Naive B cell (primary cell): ENCODE measurements at regions not wholly inside any gene's neighbourhood (a gene's known extent, or its start where the extent isn't known, plus 50 kb on each side); places are given as distances from the start of the nearest gene placed in this dataset.
"Not testable (repeated sequence)": the region's sequence is repeated elsewhere in the genome, so short reads cannot be mapped to it uniquely, and the experiment has no call there.

ENCODE experiments used
- ATAC-seq, 2 donors: fragments of 150-1000 bp; cut with Tn5 transposase; 2 replicates each; pipeline ENCODE4 v1.10.0; 2021; ENCODE audit warnings: low read depth in 2 of 2, mild to moderate bottlenecking in 2 of 2, moderate library complexity in 2 of 2
- DNase-seq: peaks from one replicate; pipeline ENCODE4 v3.0.0; 2022
- H3K27ac Mint-ChIP-seq, 6 donors: one replicate each; pipeline ENCODE4 v1.8.0; 2020 to 2022; ENCODE audit warnings: mild to moderate bottlenecking in 6 of 6, mixed read lengths in 6 of 6, moderate library complexity in 5 of 6, inconsistent platforms in 2 of 6
- H3K27me3 Mint-ChIP-seq, 3 donors: one replicate each; pipeline ENCODE4 v1.8.0; 2021 to 2022; ENCODE audit warnings: mixed read lengths in 3 of 3, mild to moderate bottlenecking in 1 of 3
- H3K36me3 Mint-ChIP-seq, 2 donors: one replicate each; pipeline ENCODE4 v1.8.0; 2020 to 2022; ENCODE audit warnings: mixed read lengths in 2 of 2, inconsistent platforms in 1 of 2, mild to moderate bottlenecking in 1 of 2
- H3K4me1 Mint-ChIP-seq, 3 donors: one replicate each; pipeline ENCODE4 v1.8.0; 2020 to 2022; ENCODE audit warnings: mixed read lengths in 3 of 3, inconsistent platforms in 1 of 3, mild to moderate bottlenecking in 1 of 3, moderate library complexity in 1 of 3
- H3K4me3 Mint-ChIP-seq, 8 donors: one replicate each; pipeline ENCODE4 v1.8.0; 2020 to 2022; ENCODE audit warnings: mild to moderate bottlenecking in 8 of 8, mixed read lengths in 8 of 8, moderate library complexity in 8 of 8, inconsistent platforms in 2 of 8
- H3K9me3 Mint-ChIP-seq, 7 donors: one replicate each; pipeline ENCODE4 v1.8.0; 2020 to 2022; ENCODE audit warnings: mixed read lengths in 7 of 7, mild to moderate bottlenecking in 5 of 7, inconsistent platforms in 2 of 7, moderate library complexity in 1 of 7

DNA sequence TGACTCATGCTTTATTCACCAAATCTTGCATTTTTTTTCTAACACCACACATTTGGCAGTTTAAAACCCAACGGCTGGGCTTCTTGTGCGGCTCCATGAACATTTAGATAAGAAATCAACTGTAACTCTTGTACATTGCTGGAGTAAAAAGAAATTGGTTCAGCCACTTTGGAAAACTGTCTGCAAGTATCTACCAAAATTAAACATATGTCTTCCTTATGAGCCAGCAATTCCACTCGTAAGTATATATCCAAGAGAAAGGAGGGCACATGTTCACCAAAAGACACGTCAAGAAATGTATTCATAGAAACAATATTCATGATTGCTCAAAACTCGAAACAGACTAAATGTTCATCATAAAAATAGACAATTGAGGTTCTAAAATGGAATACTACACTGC is 291.9 kb upstream of the POU1F1 start:
- H3K27ac Mint-ChIP-seq = no peak overlapping the region
- no peaks in the 10 kb centered on the region for H3K36me3 Mint-ChIP-seq
- no peak for ATAC-seq
- H3K4me1 Mint-ChIP-seq = no peaks in the 10 kb centered on the region
- H3K27me3 Mint-ChIP-seq = no peaks in the 10 kb centered on the region
- H3K4me3 Mint-ChIP-seq = no peak overlapping the region
- no peaks in the 10 kb centered on the region for H3K9me3 Mint-ChIP-seq
- DNase-seq = no peak

DNA sequence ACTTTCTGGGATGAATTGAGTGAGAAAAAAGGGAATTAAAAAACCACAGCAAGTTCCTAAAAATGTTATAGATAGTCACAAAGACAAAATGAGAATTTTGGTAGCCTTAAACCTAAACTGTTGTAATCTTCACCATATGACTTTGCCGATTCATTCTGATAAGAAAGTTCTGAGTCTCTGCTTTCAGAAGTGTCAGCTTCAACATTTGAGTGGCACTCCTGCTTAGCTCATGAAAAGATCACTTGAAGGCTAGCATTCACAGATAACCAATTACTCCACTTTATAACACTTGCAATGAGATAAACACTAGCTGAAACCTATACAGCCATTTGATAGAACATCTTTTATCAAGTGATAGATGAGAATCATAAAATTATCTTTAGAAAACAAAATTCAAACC is 288.1 kb upstream of the POU1F1 start:
- H3K27ac Mint-ChIP-seq = no peak overlapping the region
- H3K9me3 Mint-ChIP-seq = no peaks in the 10 kb centered on the region
- H3K4me3 Mint-ChIP-seq = no peak overlapping the region
- H3K4me1 Mint-ChIP-seq = no peaks in the 10 kb centered on the region
- ATAC-seq = no peak
- no peaks in the 10 kb centered on the region for H3K27me3 Mint-ChIP-seq
- DNase-seq = no peak
- H3K36me3 Mint-ChIP-seq = no peaks in the 10 kb centered on the region

DNA sequence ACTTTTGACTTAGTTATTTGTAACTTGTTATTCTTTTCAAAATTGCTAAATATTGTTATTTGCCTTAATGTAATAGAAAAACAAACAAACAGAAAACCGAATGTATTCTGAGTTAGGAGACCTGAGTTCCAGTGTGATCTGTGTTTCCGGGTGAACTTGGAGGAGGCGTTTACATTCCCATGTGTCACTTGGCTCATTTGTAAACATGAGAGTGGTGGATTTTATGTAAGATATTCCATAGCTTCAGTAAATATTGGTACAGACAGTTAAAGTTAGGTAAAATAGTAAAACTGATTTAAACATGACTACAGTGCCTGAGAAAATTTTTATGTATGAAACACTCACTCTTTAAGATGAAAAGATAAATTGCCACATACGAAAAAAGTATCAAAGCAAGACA is 287.3 kb upstream of the POU1F1 start:
- DNase-seq (no peak), ATAC-seq (no peak)
- Mint-ChIP-seq H3K4me1 (no peaks in the 10 kb centered on the region), H3K36me3 (no peaks in the 10 kb centered on the region), H3K27me3 (no peaks in the 10 kb centered on the region), H3K9me3 (no peaks in the 10 kb centered on the region), H3K27ac (no peak overlapping the region), H3K4me3 (no peak overlapping the region)

DNA sequence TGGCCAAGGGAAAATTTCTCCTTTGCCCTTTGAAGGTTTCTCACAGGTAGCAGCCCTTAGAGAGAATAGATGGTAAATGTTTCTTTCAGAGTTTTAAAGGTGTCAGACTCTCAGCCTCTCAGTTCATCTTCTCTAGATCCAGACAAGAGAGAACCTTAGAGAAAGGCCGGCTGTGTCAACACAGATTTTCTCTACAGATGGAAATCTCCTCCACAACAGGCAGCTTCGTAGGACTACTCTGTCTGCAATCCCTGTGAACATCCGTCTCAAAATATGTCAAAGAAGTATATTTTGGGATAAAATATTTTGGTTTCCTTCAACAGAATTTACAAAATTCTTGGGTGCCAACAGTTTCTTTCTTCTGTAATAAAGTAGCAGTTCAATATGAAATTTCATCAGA is 282.1 kb upstream of the POU1F1 start:
- Mint-ChIP-seq H3K27ac (no peak overlapping the region), H3K4me1 (no peaks in the 10 kb centered on the region), H3K36me3 (no peaks in the 10 kb centered on the region), H3K4me3 (no peak overlapping the region), H3K27me3 (peaks cover 0 to 4% (median 0%) of the 10 kb centered on the region in 3 donors), H3K9me3 (no peaks in the 10 kb centered on the region)
- ATAC-seq = no peak
- DNase-seq = no peak

DNA sequence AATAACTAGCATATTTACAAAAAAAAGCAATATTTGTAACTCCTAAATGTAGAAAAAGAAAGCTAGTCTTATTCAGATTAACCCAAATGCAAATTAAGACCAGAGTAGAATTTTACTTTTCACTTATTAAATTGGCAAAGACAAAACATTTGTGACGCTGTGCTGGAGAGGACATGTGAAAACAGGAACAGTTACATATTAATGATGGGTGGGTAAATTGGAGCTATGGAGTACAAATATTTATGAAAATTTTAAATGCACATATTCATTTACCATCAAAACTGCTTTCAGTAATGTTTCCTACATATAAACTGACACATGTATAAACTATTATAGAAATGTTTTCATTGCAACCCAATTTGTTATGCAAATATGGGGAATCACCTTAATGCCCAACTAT is 278.9 kb upstream of the POU1F1 start:
- no peak overlapping the region for H3K27ac Mint-ChIP-seq
- no peak for DNase-seq
- ATAC-seq = no peak
- H3K36me3 Mint-ChIP-seq = no peaks in the 10 kb centered on the region
- H3K27me3 Mint-ChIP-seq = peaks cover 0 to 4% (median 0%) of the 10 kb centered on the region in 3 donors
- H3K4me1 Mint-ChIP-seq = no peaks in the 10 kb centered on the region
- H3K4me3 Mint-ChIP-seq = no peak overlapping the region
- H3K9me3 Mint-ChIP-seq = no peaks in the 10 kb centered on the region

DNA sequence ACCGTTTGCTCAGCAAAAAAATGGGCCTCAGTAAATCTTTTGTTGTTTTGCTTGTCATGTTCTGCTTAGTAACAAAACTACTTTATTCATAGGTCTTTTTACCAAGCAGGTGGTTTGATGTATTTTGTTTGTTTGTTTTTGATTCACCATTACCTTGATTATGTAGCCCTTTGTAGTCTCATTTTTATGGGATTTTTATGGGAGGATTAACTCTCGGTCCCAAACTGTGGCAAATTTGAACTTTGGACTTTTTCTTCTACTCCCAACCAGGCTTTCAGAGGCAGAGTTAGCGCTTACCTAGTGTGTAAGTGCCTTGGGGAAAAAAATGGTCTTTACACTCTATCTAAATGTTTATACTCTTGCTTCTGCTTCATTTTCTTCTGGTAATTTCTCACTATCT is 276.7 kb upstream of the POU1F1 start:
- H3K4me3 Mint-ChIP-seq = no peak overlapping the region
- DNase-seq (no peak), ATAC-seq (no peak)
- no peak overlapping the region for H3K27ac Mint-ChIP-seq
- peaks cover 0 to 4% (median 0%) of the 10 kb centered on the region in 3 donors for H3K27me3 Mint-ChIP-seq
- no peaks in the 10 kb centered on the region for H3K36me3 Mint-ChIP-seq
- H3K4me1 Mint-ChIP-seq = no peaks in the 10 kb centered on the region
- no peaks in the 10 kb centered on the region for H3K9me3 Mint-ChIP-seq

DNA sequence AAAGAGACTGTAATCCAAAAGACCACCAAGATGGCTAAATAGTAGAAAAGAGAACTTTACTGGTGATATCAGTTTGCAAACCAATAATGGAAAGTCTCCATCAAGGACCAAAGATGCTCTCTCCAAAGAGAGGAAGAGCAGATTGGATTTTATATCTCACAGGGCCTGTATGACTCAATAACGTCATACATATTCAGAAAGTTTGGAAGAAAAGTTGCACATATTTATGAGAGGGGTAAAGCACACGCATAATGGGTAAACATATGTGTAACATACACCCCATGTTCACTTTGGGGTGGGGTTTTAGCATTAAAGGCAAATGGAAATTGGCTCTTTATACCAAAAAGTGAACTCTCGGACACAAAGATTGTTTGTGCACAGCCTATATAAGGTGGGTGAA is 274.5 kb upstream of the POU1F1 start:
- H3K4me1 Mint-ChIP-seq = no peaks in the 10 kb centered on the region
- DNase-seq (no peak), ATAC-seq (no peak)
- H3K27me3 Mint-ChIP-seq = peaks cover 0 to 3% (median 0%) of the 10 kb centered on the region in 3 donors
- H3K36me3 Mint-ChIP-seq = no peaks in the 10 kb centered on the region
- H3K27ac Mint-ChIP-seq = no peak overlapping the region
- no peaks in the 10 kb centered on the region for H3K9me3 Mint-ChIP-seq
- no peak overlapping the region for H3K4me3 Mint-ChIP-seq

DNA sequence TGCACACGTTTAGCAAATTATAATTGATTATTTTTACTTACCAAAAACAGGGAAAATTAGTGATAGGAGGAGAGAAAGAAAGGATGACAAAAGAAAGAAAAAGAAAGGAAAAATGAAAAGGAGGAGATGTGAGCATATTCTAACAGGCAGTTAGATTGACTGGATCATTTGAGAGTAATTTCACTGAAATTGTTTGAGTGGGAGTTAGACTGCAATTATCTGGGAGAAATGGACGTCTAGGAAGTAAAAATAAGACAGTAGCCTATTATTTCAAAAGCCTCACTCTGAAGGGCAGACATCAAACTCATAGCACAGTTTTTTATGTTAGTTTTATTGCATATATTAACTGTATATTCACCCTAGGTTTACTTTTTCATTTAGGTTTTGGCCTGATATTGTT is 272.8 kb upstream of the POU1F1 start:
- Mint-ChIP-seq H3K36me3 (no peaks in the 10 kb centered on the region), H3K4me3 (no peak overlapping the region)
- no peak for DNase-seq

DNA sequence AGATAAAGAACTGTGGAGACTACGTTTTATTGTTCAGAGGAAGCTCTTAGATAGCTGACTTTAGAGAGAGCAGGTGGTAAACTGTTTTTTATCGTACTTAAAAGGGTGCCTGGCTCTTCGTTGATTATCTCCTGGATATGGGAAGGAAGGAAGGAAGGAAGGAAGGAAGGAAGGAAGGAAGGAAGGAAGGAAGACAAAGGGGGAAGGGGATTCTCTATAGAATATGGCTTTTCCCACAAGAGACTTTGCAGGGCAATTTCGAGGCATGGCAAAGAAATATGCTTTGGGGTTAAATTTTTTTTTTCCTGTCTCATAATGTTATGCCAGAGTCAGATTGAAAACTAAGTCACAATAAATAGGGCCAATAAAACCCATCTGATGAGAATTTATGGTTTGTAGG is 271.9 kb upstream of the POU1F1 start:
- Mint-ChIP-seq H3K27ac (no peak overlapping the region), H3K4me3 (no peak overlapping the region), H3K27me3 (no peaks in the 10 kb centered on the region), H3K9me3 (no peaks in the 10 kb centered on the region), H3K4me1 (no peaks in the 10 kb centered on the region), H3K36me3 (no peaks in the 10 kb centered on the region)
- no peak for DNase-seq
- no peak for ATAC-seq

More for the DNA sequence above, 272.8 kb upstream of the POU1F1 start:
- Mint-ChIP-seq H3K9me3 (no peaks in the 10 kb centered on the region), H3K4me1 (no peaks in the 10 kb centered on the region), H3K27ac (no peak overlapping the region), H3K27me3 (no peaks in the 10 kb centered on the region)
- no peak for ATAC-seq

DNA sequence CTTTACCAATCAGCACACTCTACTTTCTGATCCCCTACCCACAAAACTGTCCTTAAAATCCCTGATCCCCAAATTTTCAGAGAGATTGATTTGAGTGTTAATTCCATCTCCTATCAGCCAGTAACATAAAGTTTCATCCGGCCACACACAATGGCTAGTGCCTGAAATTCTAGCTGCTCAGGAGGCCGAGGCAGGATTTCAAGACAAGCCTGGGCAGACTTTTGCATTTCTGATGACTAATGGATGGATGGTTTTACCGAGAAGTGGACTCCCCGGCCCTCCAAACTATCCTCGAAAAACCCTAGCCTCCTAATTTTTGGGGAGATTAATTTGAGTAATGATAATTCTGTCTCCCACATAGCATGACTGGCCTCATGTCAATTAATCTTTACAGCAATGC is 269.8 kb upstream of the POU1F1 start:
- Mint-ChIP-seq H3K27me3 (peaks cover 0 to 5% (median 0%) of the 10 kb centered on the region in 3 donors), H3K36me3 (no peaks in the 10 kb centered on the region), H3K27ac (no peak overlapping the region), H3K4me3 (no peak overlapping the region), H3K9me3 (no peaks in the 10 kb centered on the region), H3K4me1 (no peaks in the 10 kb centered on the region)
- DNase-seq = no peak
- ATAC-seq = no peak

DNA sequence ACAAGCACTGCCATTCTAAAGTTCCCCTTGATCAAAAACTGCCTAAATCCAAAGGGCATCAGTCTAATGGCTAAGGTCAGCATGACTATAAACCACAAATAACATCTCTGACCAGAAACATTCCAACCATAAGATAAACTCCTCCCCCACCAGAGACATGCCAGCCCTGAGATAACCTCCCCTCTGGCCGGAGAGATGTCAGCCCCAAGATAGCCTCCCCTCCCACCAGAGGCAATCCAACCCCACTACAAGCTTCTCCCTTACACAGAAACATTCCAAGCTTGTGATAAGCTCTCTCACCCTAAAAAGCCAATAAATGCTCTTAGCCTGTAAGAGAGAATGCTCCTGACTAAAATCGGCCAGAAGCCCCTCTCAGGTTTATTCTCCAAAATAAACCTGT is 267.0 kb upstream of the POU1F1 start:
- H3K9me3 Mint-ChIP-seq = not testable (repeated sequence)

DNA sequence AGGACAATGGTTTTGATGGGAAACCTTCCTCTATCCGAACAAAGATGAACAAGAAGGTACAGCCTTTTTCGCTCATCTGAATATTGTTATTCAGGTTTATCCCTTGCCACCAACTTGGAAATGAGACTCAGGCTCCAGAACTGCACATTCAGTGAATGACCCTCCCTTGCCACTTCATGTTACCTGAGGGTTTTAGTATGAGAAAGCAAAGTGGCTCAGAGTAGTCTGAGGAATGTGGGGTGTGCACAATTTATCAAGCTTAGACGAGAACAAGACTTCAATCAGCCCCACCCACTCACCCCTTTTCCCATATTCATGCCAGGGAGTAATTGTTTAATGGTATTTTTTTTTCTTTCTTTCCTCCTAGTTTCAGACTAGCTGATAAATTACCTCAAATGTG is 265.3 kb upstream of the POU1F1 start:
- ATAC-seq (no peak), DNase-seq (no peak)
- no peaks in the 10 kb centered on the region for H3K36me3 Mint-ChIP-seq
- H3K4me3 Mint-ChIP-seq = no peak overlapping the region
- H3K4me1 Mint-ChIP-seq = no peaks in the 10 kb centered on the region
- H3K27ac Mint-ChIP-seq = no peak overlapping the region
- H3K9me3 Mint-ChIP-seq = no peaks in the 10 kb centered on the region
- H3K27me3 Mint-ChIP-seq = peaks cover 0 to 5% (median 0%) of the 10 kb centered on the region in 3 donors

More for the DNA sequence above, 267.0 kb upstream of the POU1F1 start:
- H3K27ac Mint-ChIP-seq, DNase-seq, H3K36me3 Mint-ChIP-seq, H3K27me3 Mint-ChIP-seq, ATAC-seq, H3K4me1 Mint-ChIP-seq, H3K4me3 Mint-ChIP-seq: not testable (repeated sequence)

DNA sequence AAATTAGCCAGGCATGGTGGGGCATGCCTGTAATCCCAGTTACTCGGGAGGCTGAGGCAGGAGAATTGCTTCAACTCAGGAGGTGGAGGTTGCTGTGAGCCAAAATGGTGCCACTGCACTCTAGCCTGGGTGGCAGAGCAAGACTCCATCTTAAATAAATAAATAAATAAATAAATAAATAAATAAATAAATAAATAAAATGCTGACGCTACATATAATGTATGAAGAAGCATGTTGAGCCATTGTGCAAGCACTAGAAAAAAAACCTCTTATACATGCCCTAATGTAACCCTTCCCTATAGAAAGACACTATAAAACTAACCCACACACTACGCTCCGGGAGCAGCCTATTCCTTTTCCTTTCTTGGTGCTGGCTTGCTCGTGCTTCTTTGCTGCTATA is 262.3 kb upstream of the POU1F1 start:
- H3K4me1 Mint-ChIP-seq, ATAC-seq, H3K27ac Mint-ChIP-seq, H3K27me3 Mint-ChIP-seq, H3K9me3 Mint-ChIP-seq, H3K4me3 Mint-ChIP-seq, H3K36me3 Mint-ChIP-seq, DNase-seq: not testable (repeated sequence)

DNA sequence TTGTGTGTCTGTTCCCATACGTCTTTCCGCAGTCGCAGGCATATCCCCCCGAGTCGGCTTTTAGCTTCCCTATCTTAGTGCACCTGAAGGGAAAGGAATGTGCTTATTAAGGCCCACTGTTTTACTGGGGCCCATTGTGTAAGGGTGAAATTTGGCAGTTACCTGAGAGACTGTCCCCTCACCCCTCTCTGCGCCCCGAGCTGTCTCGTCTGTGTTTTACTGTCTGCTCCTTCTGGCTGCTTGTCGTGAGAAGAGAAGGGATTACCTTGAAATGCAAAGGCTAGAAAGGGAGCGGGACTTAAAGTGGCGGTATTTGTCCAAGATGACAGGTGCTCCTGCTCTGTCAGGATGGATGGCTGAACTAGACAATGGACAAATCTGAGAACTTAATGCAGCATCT is 233.0 kb upstream of the POU1F1 start:
- Mint-ChIP-seq H3K27ac (no peak overlapping the region), H3K4me1 (no peaks in the 10 kb centered on the region)

DNA sequence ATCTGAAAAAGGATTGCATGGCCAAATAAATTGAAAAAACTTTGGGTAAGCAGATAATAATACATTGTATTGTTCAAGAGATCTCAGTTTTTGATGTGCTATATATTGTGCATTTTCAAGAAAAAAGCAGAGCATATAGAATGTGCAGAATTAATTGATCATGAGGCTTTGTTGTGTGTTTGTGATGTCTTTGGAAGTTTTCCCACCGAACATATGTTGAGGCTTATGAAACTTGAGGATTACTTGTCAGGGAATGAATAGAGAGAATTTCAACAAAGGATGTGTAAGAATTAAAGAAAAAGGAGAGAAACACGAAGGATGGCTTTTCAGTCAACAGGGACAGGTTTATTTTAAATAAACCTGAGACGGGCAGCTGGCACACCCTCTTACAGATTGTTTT is 232.5 kb upstream of the POU1F1 start:
- no peak overlapping the region for H3K27ac Mint-ChIP-seq
- peaks cover 0 to 2% (median 0%) of the 10 kb centered on the region in 7 donors for H3K9me3 Mint-ChIP-seq
- no peak for DNase-seq
- H3K4me3 Mint-ChIP-seq = no peak overlapping the region
- no peaks in the 10 kb centered on the region for H3K36me3 Mint-ChIP-seq
- H3K4me1 Mint-ChIP-seq = no peaks in the 10 kb centered on the region
- no peaks in the 10 kb centered on the region for H3K27me3 Mint-ChIP-seq
- no peak for ATAC-seq

More for the DNA sequence above, 233.0 kb upstream of the POU1F1 start:
- H3K4me3 Mint-ChIP-seq = no peak overlapping the region
- no peak for DNase-seq
- H3K27me3 Mint-ChIP-seq = no peaks in the 10 kb centered on the region
- no peaks in the 10 kb centered on the region for H3K36me3 Mint-ChIP-seq
- H3K9me3 Mint-ChIP-seq = peaks cover 0 to 2% (median 0%) of the 10 kb centered on the region in 7 donors
- no peak for ATAC-seq
